Upper lobe of left lung (tissue), 4 donors: ENCODE measurements at regions not wholly inside any gene's neighbourhood (a gene's known extent, or its start where the extent isn't known, plus 50 kb on each side); places are given as distances from the start of the nearest gene placed in this dataset.

Experiments used
- EP300 ChIP-seq, 4 donors: sonication (generic); formaldehyde crosslinking; IDR thresholded peaks; one replicate each; pipeline ENCODE4 v1.5.1; 2017; ENCODE audit warnings: antibody characterized with exemption in 4 of 4, control low read depth in 2 of 4
- POLR2A ChIP-seq, 4 donors: fragments of 450-650 bp; IDR thresholded peaks; one replicate each; pipeline ENCODE4 v1.5.1; 2016 to 2017; ENCODE audit warnings: antibody characterized with exemption in 4 of 4, mild to moderate bottlenecking in 2 of 4
- POLR2AphosphoS5 ChIP-seq, 2 donors: sonication (generic); formaldehyde crosslinking; IDR thresholded peaks; one replicate each; pipeline ENCODE4 v1.5.1; 2017; ENCODE audit warnings: antibody characterized with exemption in 2 of 2
- TF ChIP-seq, protein P1 (sequence below), 6 experiments: fragments of 450-650 bp in 4 of 6; fragments of 200-600 bp in 2 of 6; sonication (generic) in 2 of 6; IDR thresholded peaks; one replicate each; pipeline ENCODE4 v1.5.1; 2016 to 2019; ENCODE audit warnings: antibody characterized with exemption in 6 of 6

GRCh38 chr11:128089962-128090361, 497.4 kb downstream of the ETS1 start:
- TF ChIP-seq, protein P1, sequence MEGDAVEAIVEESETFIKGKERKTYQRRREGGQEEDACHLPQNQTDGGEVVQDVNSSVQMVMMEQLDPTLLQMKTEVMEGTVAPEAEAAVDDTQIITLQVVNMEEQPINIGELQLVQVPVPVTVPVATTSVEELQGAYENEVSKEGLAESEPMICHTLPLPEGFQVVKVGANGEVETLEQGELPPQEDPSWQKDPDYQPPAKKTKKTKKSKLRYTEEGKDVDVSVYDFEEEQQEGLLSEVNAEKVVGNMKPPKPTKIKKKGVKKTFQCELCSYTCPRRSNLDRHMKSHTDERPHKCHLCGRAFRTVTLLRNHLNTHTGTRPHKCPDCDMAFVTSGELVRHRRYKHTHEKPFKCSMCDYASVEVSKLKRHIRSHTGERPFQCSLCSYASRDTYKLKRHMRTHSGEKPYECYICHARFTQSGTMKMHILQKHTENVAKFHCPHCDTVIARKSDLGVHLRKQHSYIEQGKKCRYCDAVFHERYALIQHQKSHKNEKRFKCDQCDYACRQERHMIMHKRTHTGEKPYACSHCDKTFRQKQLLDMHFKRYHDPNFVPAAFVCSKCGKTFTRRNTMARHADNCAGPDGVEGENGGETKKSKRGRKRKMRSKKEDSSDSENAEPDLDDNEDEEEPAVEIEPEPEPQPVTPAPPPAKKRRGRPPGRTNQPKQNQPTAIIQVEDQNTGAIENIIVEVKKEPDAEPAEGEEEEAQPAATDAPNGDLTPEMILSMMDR (IDR thresholded peaks at IDR 0.05): no peak
- TF ChIP-seq POLR2A (IDR thresholded peaks at IDR 0.05) (no peak), EP300 (IDR thresholded peaks at IDR 0.05) (no peak), POLR2AphosphoS5 (IDR thresholded peaks at IDR 0.05) (no peak)
